MM.1S (cell line): ENCODE measurements at regions not wholly inside any gene's neighbourhood (a gene's known extent, or its start where the extent isn't known, plus 50 kb on each side); places are given as distances from the start of the nearest gene placed in this dataset.

Experiments
- DNase-seq: peaks from one replicate; pipeline ENCODE4 v3.0.0-alpha.2; 2015
- H2AFZ ChIP-seq: fragments of 300-600 bp; sonication (generic); 2 replicates; pipeline ENCODE4 v1.6.0; 2016; ENCODE audit warnings: antibody characterized with exemption, low read length
- H3F3A ChIP-seq: fragments of 300-600 bp; sonication (generic); 2 replicates; pipeline ENCODE4 v1.6.1; 2016; ENCODE audit warnings: mild to moderate bottlenecking, antibody characterized with exemption, low read length, moderate library complexity, mixed read lengths; ENCODE audit not compliant: insufficient read depth
- H3K27ac ChIP-seq: fragments of 300-600 bp; sonication (generic); 2 replicates; pipeline ENCODE4 v1.5.1; 2016; ENCODE audit warnings: mild to moderate bottlenecking, low read length
- H3K27me3 ChIP-seq: fragments of 300-600 bp; sonication (generic); replicated peaks from 2 replicates; pipeline ENCODE4 v1.6.0; 2016; ENCODE audit warnings: low read length; ENCODE audit not compliant: insufficient read depth
- H3K36me3 ChIP-seq: fragments of 300-600 bp; sonication (generic); replicated peaks from 2 replicates; pipeline ENCODE4 v1.6.1; 2016; ENCODE audit warnings: mild to moderate bottlenecking, low read length, mixed read lengths; ENCODE audit not compliant: insufficient read depth
- H3K4me1 ChIP-seq: fragments of 300-600 bp; sonication (generic); 2 replicates; pipeline ENCODE4 v1.6.1; 2016; ENCODE audit warnings: low read length, mixed read lengths
- H3K4me2 ChIP-seq: fragments of 300-600 bp; sonication (generic); 2 replicates; pipeline ENCODE4 v1.6.0; 2016; ENCODE audit warnings: low read depth, low read length
- H3K4me3 ChIP-seq: fragments of 300-600 bp; sonication (generic); 2 replicates; pipeline ENCODE4 v1.5.1; 2016; ENCODE audit warnings: low read length, mixed read lengths
- H3K79me2 ChIP-seq: fragments of 300-600 bp; sonication (generic); 2 replicates; pipeline ENCODE4 v1.6.1; 2016; ENCODE audit warnings: mixed run types, low read length, mixed read lengths
- H3K9ac ChIP-seq: fragments of 300-600 bp; sonication (generic); 2 replicates; pipeline ENCODE4 v1.6.1; 2016; ENCODE audit warnings: low read length, mixed read lengths
- H3K9me2 ChIP-seq: fragments of 300-600 bp; sonication (generic); replicated peaks from 2 replicates; pipeline ENCODE4 v1.6.1; 2016; ENCODE audit warnings: mild to moderate bottlenecking, low read length, mixed read lengths; ENCODE audit not compliant: insufficient read depth
- H3K9me3 ChIP-seq: fragments of 300-600 bp; sonication (generic); replicated peaks from 2 replicates; pipeline ENCODE4 v1.6.1; 2016; ENCODE audit warnings: mild to moderate bottlenecking, low read length, mixed read lengths; ENCODE audit not compliant: insufficient read depth
- H4K20me1 ChIP-seq: fragments of 300-600 bp; sonication (generic); 2 replicates; pipeline ENCODE4 v1.6.1; 2016; ENCODE audit warnings: mild to moderate bottlenecking, low read length, moderate library complexity, mixed read lengths; ENCODE audit not compliant: insufficient read depth
- EZH2 ChIP-seq: fragments of 300-600 bp; sonication (generic); optimal IDR thresholded peaks from 2 replicates; pipeline ENCODE3; 2017; ENCODE audit warnings: low read depth, mild to moderate bottlenecking, antibody characterized with exemption, low read length, mixed read lengths
- EZH2phosphoT487 ChIP-seq: fragments of 300-600 bp; sonication (generic); IDR thresholded peaks from 2 replicates; pipeline ENCODE4 v1.6.1; 2018; ENCODE audit warnings: antibody characterized with exemption, low read length
- TF ChIP-seq, protein P1 (sequence below): fragments of 300-600 bp; sonication (generic); IDR thresholded peaks from 2 replicates; pipeline ENCODE4 v1.5.1; 2016; ENCODE audit warnings: antibody characterized with exemption, low read length, mixed read lengths

GRCh38 chr12:24285448-24285847, 336.0 kb upstream of the SOX5 start:
- TF ChIP-seq EZH2phosphoT487 (no peak), EZH2 (no peak)
- TF ChIP-seq, protein P1, sequence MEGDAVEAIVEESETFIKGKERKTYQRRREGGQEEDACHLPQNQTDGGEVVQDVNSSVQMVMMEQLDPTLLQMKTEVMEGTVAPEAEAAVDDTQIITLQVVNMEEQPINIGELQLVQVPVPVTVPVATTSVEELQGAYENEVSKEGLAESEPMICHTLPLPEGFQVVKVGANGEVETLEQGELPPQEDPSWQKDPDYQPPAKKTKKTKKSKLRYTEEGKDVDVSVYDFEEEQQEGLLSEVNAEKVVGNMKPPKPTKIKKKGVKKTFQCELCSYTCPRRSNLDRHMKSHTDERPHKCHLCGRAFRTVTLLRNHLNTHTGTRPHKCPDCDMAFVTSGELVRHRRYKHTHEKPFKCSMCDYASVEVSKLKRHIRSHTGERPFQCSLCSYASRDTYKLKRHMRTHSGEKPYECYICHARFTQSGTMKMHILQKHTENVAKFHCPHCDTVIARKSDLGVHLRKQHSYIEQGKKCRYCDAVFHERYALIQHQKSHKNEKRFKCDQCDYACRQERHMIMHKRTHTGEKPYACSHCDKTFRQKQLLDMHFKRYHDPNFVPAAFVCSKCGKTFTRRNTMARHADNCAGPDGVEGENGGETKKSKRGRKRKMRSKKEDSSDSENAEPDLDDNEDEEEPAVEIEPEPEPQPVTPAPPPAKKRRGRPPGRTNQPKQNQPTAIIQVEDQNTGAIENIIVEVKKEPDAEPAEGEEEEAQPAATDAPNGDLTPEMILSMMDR, result no peak

GRCh38 chr12:24281341-24281740, 331.9 kb upstream of the SOX5 start:
- no peak for TF ChIP-seq EZH2
- TF ChIP-seq, protein P1, result no peak
- TF ChIP-seq EZH2phosphoT487, result no peak
- no peak for DNase-seq
- H3K9me2 ChIP-seq, result no peaks in the 10 kb centered on the region
- no peak overlapping the region for H3K27ac ChIP-seq
- no peak overlapping the region for H3K4me2 ChIP-seq
- no peaks in the 10 kb centered on the region for H4K20me1 ChIP-seq
- H3K4me3 ChIP-seq, result no peak overlapping the region
- H3K36me3 ChIP-seq, result no peaks in the 10 kb centered on the region
- no peak overlapping the region for H3K9ac ChIP-seq
- H3K27me3 ChIP-seq, result no peaks in the 10 kb centered on the region
- H2AFZ ChIP-seq, result no peak overlapping the region
- H3K79me2 ChIP-seq, result no peaks in the 10 kb centered on the region
- no peaks in the 10 kb centered on the region for H3K4me1 ChIP-seq
- H3F3A ChIP-seq, result no peaks in the 10 kb centered on the region
- H3K9me3 ChIP-seq, result no peaks in the 10 kb centered on the region

More at GRCh38 chr12:24285448-24285847, 336.0 kb upstream of the SOX5 start:
- Histone ChIP-seq H3K4me2 (no peak overlapping the region), H3K9me3 (no peaks in the 10 kb centered on the region), H3K79me2 (no peaks in the 10 kb centered on the region), H3K4me3 (no peak overlapping the region), H4K20me1 (no peaks in the 10 kb centered on the region), H3K9me2 (no peaks in the 10 kb centered on the region), H3F3A (no peaks in the 10 kb centered on the region), H3K27ac (no peak overlapping the region), H3K36me3 (no peaks in the 10 kb centered on the region), H3K27me3 (no peaks in the 10 kb centered on the region), H3K9ac (no peak overlapping the region), H3K4me1 (no peaks in the 10 kb centered on the region), H2AFZ (no peak overlapping the region)
- DNase-seq, result no peak

DNA sequence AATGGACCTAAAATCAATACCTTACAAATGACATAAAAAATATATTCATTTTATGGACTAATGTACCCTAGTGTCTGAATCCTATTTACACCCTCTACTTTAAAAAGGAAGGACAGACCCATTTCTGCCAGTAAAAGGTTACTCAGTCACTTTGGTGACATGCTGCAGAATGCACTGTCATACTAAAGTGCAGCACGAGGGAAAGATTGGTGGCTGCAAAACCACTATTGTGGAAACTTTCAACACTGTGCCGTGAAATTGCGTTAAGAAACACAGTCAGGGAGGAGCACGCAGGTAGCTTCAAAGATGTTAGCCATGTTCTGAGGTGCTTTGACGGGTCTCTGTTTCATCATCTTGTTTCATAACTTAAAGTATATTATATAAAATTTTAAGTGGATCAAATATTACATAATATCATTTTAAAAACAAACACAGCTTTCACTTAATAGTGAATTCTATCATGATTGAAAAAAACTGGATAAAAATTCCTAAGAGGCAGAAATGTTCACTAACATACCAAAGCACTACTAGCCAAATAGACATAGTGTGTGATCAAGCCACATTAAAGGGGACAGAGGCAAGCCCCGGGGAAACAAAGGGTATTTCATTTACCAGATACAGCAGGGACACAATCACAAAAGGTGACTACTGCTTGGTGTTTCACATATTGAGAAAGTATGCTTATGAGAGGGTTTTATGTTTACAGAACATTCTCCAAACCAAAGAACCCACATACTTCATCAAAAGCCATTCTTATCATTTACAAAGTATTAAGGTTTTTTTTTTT, 330.8 kb upstream of the SOX5 start:
- H3K36me3 ChIP-seq, result no peaks in the 10 kb centered on the region
- no peak overlapping the region for H2AFZ ChIP-seq
- no peak for TF ChIP-seq EZH2
- TF ChIP-seq EZH2phosphoT487, result no peak
- TF ChIP-seq, protein P1, result no peak
- H3K79me2 ChIP-seq, result no peaks in the 10 kb centered on the region
- no peaks in the 10 kb centered on the region for H4K20me1 ChIP-seq
- no peak overlapping the region for H3K4me3 ChIP-seq
- H3K9me2 ChIP-seq, result no peaks in the 10 kb centered on the region
- no peak overlapping the region for H3K4me2 ChIP-seq
- H3K9me3 ChIP-seq, result no peaks in the 10 kb centered on the region; the same call in 1 of the 2 replicates
- H3F3A ChIP-seq, result no peaks in the 10 kb centered on the region
- DNase-seq, result no peak
- H3K27me3 ChIP-seq, result no peaks in the 10 kb centered on the region
- no peaks in the 10 kb centered on the region for H3K4me1 ChIP-seq
- H3K27ac ChIP-seq, result no peak overlapping the region
- H3K9ac ChIP-seq, result no peak overlapping the region
